HFFc6 (cell line): ENCODE measurements at regions not wholly inside any gene's neighbourhood (a gene's known extent, or its start where the extent isn't known, plus 50 kb on each side); places are given as distances from the start of the nearest gene placed in this dataset.

Experiments used
- DNase-seq: peaks from one replicate; pipeline ENCODE4 v3.0.0-alpha.2; 2018
- H3K27ac Mint-ChIP-seq: 2 replicates; pipeline ENCODE4 v1.8.0; 2020; ENCODE audit warnings: mild to moderate bottlenecking, mixed read lengths
- H3K27me3 Mint-ChIP-seq: 2 replicates; pipeline ENCODE4 v1.8.0; 2021; ENCODE audit warnings: mild to moderate bottlenecking, moderate library complexity, mixed read lengths; ENCODE audit not compliant: insufficient read depth
- H3K36me3 Mint-ChIP-seq: 2 replicates; pipeline ENCODE4 v1.8.0; 2021; ENCODE audit warnings: low read depth, mixed read lengths
- H3K4me1 Mint-ChIP-seq: 2 replicates; pipeline ENCODE4 v1.8.0; 2020; ENCODE audit warnings: low read depth, mixed read lengths
- H3K4me3 Mint-ChIP-seq: 2 replicates; pipeline ENCODE4 v1.8.0; 2020; ENCODE audit warnings: mild to moderate bottlenecking, moderate library complexity, mixed read lengths
- H3K9me3 Mint-ChIP-seq: 2 replicates; pipeline ENCODE4 v1.8.0; 2020; ENCODE audit warnings: mild to moderate bottlenecking, mixed read lengths
- TF ChIP-seq, protein P1 (sequence below): fragments of 200-600 bp; sonication (generic); IDR thresholded peaks from 2 replicates; pipeline ENCODE4 v1.5.0; 2021; ENCODE audit warnings: antibody characterized with exemption, mild to moderate bottlenecking

DNA sequence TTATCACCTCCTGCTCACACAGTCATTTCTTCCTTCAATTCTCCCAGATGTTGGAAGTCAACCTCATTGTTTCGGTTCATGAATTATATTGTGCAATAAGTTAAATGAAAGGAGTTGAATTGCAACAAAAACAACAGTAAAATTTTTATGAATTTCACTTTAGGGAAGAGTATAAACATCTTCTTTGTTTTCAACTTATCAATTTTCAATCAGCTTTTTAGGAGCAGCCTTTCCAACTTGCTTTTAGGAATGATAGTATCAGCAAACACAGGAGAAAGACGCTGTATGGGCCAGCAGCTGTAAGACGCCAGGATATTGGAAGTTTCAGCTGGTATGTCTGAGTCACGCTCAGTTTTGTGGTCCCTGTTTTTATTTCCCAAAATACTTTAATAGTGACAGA lies 132.5 kb upstream of the ARGLU1 start:
- no peak overlapping the region for H3K27ac Mint-ChIP-seq
- TF ChIP-seq, protein P1, sequence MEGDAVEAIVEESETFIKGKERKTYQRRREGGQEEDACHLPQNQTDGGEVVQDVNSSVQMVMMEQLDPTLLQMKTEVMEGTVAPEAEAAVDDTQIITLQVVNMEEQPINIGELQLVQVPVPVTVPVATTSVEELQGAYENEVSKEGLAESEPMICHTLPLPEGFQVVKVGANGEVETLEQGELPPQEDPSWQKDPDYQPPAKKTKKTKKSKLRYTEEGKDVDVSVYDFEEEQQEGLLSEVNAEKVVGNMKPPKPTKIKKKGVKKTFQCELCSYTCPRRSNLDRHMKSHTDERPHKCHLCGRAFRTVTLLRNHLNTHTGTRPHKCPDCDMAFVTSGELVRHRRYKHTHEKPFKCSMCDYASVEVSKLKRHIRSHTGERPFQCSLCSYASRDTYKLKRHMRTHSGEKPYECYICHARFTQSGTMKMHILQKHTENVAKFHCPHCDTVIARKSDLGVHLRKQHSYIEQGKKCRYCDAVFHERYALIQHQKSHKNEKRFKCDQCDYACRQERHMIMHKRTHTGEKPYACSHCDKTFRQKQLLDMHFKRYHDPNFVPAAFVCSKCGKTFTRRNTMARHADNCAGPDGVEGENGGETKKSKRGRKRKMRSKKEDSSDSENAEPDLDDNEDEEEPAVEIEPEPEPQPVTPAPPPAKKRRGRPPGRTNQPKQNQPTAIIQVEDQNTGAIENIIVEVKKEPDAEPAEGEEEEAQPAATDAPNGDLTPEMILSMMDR: no peak
- no peaks in the 10 kb centered on the region for H3K36me3 Mint-ChIP-seq
- no peak for DNase-seq
- peaks cover 8% of the 10 kb centered on the region; the same call in 1 of the 2 replicates for H3K4me1 Mint-ChIP-seq
- peaks cover 5% of the 10 kb centered on the region; the same call in 1 of the 2 replicates for H3K9me3 Mint-ChIP-seq
- no peak overlapping the region for H3K4me3 Mint-ChIP-seq
- no peaks in the 10 kb centered on the region; the same call in 1 of the 2 replicates for H3K27me3 Mint-ChIP-seq

DNA sequence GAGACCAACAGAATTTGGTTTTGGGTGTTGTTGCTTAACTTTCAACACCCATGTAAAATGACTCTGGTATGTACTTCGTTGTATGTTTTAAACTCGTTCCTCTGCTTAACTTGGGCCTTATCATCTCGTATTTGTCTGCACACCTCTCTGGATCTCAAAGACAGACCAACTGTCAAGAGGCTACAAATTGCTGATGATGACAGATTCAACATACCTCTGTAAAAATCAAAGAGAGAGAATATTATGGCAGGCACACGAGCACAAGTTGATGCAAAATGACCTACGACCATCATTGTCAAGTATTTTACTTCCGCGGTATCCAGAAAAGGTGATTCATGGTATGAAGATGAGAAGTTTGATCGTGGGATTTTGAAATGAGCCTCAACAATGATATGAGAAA lies 132.1 kb upstream of the ARGLU1 start:
- H3K27ac Mint-ChIP-seq: no peak overlapping the region
- DNase-seq: no peak
- TF ChIP-seq, protein P1: no peak
- H3K4me3 Mint-ChIP-seq: no peak overlapping the region
- H3K9me3 Mint-ChIP-seq: peaks cover 5% of the 10 kb centered on the region; the same call in 1 of the 2 replicates
- no peaks in the 10 kb centered on the region; the same call in 1 of the 2 replicates for H3K27me3 Mint-ChIP-seq
- H3K36me3 Mint-ChIP-seq: no peaks in the 10 kb centered on the region
- peaks cover 8% of the 10 kb centered on the region; the same call in 1 of the 2 replicates for H3K4me1 Mint-ChIP-seq

DNA sequence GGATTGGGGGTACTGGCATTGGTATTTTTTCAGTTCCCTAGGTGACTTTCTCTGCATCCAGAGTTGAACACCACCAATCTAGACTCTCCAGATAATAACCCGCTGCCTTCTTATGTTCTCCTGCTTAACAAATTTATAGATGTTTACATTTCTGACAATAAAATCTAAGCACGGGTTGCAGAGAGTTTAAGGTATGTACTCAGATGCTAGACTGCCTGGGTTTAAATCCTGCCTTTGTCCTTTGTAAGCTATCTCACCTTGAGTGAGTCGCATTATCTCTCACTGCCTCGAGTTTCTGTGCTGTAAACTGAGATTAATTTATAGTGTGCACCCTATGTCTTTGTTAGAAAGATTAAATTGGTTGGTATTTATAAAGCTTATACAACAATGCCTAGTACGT lies 131.4 kb upstream of the ARGLU1 start:
- peaks cover 8% of the 10 kb centered on the region; the same call in 1 of the 2 replicates for H3K4me1 Mint-ChIP-seq
- H3K4me3 Mint-ChIP-seq: no peak overlapping the region

DNA sequence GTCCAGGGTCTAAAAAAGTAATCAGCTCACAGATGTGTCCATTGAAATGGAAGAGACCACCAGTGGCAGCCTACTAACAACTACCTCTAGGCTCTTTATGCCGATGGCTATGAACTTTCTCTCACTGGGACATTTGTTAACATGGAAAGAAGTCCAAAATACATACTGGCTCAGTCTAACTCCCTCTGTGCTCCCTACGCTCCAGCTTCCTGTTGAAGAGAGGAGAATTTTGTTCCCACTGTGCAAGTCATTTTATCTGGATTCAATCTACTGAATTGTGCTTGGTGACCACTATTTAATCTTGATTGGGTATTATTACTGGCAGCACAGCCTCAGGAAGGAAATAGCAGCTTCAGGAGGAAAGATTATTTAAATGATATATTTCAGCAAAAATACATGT lies 128.8 kb upstream of the ARGLU1 start:
- Mint-ChIP-seq H3K27ac (no peak overlapping the region), H3K27me3 (no peaks in the 10 kb centered on the region)

More for the DNA sequence above, 131.4 kb upstream of the ARGLU1 start:
- no peak for DNase-seq
- Mint-ChIP-seq H3K27me3 (no peaks in the 10 kb centered on the region; the same call in 1 of the 2 replicates), H3K9me3 (peaks cover 5% of the 10 kb centered on the region; the same call in 1 of the 2 replicates), H3K36me3 (no peaks in the 10 kb centered on the region), H3K27ac (no peak overlapping the region)
- TF ChIP-seq, protein P1: no peak

DNA sequence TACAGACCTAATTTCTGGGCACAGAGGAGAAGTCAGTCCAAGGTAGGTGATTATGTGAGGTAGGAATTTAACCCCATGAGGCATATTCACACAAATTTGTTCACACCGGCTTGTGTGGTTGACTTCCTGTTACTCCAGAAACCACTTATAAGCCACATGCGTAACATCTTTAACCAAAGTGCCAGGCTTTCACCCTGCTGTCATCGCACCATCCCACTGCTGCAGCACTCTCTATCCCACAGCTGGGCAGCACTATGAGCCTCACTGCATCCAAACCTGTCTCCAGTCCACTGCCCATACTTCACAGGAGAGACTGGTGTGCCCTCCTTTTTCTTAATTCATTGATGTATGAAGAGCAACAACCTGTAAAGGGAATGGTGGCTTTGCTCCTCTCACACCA lies 128.2 kb upstream of the ARGLU1 start:
- H3K4me3 Mint-ChIP-seq: no peak overlapping the region
- H3K9me3 Mint-ChIP-seq: peaks cover 5% of the 10 kb centered on the region; the same call in 1 of the 2 replicates
- H3K27me3 Mint-ChIP-seq: no peaks in the 10 kb centered on the region
- TF ChIP-seq, protein P1: no peak
- H3K4me1 Mint-ChIP-seq: peaks cover 8% of the 10 kb centered on the region; the same call in 1 of the 2 replicates
- H3K27ac Mint-ChIP-seq: no peak overlapping the region
- no peaks in the 10 kb centered on the region for H3K36me3 Mint-ChIP-seq
- DNase-seq: no peak

More for the DNA sequence above, 128.8 kb upstream of the ARGLU1 start:
- Mint-ChIP-seq H3K36me3 (no peaks in the 10 kb centered on the region), H3K4me1 (peaks cover 8% of the 10 kb centered on the region; the same call in 1 of the 2 replicates), H3K4me3 (no peak overlapping the region), H3K9me3 (peaks cover 5% of the 10 kb centered on the region; the same call in 1 of the 2 replicates)
- no peak for DNase-seq
- TF ChIP-seq, protein P1: no peak
